Inflammatory macrophage treated with lipopolysaccharide for 1 hour (primary cell): ENCODE measurements at regions not wholly inside any gene's neighbourhood (a gene's known extent, or its start where the extent isn't known, plus 50 kb on each side); places are given as distances from the start of the nearest gene placed in this dataset.
"Not testable (repeated sequence)": the region's sequence is repeated elsewhere in the genome, so short reads cannot be mapped to it uniquely, and the experiment has no call there.

Experiments used
- DNase-seq, 2 donors: peaks; one replicate each; pipeline ENCODE4 v3.0.0-alpha.2; 2020 to 2022

DNA sequence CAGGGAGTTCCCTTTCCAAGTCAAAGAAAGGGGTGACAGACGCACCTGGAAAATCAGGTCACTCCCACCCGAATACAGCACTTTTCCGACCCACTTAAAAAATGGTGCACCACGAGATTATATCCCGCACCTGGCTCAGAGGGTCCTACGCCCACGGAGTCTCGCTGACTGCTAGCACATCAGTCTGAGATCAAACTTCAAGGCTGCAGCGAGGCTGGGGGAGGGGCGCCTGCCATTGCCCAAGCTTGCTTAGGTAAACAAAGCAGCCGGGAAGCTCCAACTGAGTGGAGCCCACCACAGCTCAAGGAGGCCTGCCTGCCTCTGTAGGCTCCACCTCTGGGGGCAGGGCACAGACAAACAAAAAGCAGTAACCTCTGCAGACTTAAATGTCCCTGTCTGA lies 277.8 kb upstream of the ARHGAP42 start:
- not testable (repeated sequence) for DNase-seq

DNA sequence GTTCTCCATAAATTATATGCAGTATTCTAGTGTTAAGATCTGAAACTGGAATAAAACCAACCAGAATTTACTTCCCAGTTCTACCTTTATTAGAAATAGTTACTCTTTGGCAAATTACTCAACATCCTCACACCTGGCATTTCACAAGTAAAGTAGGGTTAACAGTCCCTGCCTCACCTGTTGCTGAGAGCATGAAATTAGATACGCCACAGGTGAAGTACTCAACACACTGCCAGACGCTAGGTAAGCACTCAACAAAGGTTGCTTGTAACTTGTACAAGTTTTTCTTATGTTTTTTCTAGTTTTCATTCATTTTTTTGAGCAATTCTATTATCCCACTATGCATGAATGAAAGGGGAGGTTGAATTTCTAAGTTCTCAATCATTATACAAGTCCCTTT lies 267.6 kb upstream of the ARHGAP42 start:
- no peak for DNase-seq

GRCh38 chr11:100434821-100435641 lies 252.1 kb upstream of the ARHGAP42 start:
- DNase-seq: no peak

DNA sequence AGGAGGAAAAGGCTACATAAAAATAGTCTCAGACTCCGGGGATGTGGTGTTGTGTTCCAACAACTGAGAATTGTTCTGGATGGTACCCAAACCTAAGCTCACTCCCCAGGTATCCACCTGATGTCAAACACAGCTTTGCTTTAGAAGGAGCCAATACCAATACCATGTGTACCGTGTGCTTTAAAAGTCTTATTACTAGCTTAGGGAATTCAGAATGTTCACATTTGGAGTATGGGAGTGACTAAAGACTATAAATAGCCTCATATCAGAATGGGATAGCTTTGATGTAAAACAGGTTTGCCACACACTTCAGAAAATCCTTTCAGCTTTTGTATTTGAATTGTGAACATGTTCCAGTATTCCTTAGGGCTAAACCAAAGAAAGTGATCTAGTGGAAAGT lies 248.7 kb upstream of the ARHGAP42 start:
- no peak for DNase-seq

DNA sequence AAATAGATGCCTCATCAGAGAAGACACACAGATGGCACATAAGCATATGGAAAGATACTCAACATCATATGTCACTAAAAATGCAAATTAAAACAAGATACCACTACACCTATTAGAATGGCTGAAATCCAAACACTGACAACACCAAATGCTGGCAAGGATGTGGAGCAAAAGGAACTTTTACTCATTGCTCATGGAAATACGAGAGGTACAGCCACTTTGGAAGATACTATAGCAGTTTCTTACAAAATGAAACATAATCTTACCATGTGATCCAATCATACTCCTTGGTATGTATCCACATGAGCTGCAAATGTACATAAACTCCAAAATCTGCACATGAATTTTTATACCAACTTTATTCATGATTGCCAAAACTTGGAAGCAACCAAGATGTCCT lies 246.0 kb upstream of the ARHGAP42 start:
- no peak for DNase-seq

DNA sequence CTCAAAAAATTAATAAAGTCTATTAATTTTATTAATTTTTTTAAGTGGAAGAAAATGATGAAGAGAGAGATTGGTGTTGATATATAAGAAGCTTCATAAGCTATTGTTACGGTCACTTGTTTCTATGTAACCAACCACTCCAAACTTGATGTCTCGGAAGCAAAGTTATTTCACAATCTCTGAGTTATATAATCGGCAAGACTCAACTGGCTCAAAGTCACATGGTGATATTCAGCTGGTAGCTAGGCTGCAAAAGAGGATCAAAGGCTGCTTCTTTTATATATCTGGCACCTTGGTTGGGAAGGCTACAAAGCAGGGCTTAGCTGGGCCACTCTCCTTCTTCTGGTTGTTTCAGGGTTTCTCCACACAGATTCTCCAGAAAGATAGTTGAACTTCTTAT lies 245.1 kb upstream of the ARHGAP42 start:
- DNase-seq: no peak

DNA sequence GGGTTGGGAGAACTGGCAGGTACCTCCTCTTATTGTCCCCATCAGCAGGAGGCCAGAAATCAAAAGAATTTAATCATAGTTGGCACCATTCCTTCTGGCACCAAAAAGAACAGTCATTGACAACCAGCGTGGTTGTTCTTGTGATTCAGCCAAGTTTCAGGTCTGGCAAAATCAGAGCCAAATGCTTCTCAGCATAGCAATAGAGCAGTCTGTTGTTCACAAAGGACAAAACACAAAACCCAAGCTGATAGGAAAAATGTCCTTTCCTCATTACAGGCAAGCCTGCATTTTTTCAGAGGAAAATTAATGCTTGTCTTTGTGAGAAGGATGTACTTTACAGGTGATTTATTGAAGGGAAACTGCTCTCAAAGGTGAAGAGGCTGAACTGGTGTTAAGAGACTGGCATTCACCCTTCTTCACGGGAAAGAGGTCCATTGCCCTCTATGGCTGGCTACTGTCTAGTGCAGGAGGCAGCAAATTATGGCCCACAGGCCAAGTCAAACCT lies 241.8 kb upstream of the ARHGAP42 start:
- DNase-seq: no peak

DNA sequence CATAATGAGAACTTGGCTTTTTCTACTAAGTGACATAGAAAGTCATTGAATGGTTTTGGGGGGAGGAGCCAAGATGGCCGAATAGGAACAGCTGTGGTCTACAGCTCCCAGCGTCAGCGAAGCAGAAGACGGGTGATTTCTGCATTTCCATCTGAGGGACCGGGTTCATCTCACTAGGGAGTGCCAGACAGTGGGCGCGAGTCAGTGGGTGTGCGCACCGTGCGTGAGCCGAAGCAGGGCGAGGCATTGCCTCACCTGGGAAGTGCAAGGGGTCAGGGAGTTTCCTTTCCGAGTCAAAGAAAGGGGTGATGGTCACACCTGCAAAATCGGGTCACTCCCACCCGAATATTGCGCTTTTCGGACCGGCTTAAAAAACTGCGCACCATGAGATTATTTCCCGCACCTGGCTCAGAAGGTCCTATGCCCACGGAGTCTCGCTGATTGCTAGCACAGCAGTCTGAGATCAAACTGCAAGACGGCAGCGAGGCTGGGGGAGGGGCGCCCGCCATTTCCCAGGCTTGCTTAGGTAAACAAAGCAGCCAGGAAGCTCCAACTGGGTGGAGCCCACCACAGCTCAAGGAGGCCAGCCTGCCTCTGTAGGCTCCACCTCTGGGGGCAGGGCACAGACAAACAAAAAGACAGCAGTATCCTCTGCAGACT lies 235.2 kb upstream of the ARHGAP42 start:
- not testable (repeated sequence) for DNase-seq

GRCh38 chr11:100459811-100460210 lies 227.3 kb upstream of the ARHGAP42 start:
- DNase-seq: no peak

GRCh38 chr11:100460426-100460825 lies 226.7 kb upstream of the ARHGAP42 start:
- DNase-seq: no peak

- no peak for DNase-seq
These were observed 219.1 kb upstream of the ARHGAP42 start for GRCh38 chr11:100467821-100468508.

GRCh38 chr11:100469835-100470234 lies 217.3 kb upstream of the ARHGAP42 start:
- DNase-seq: no peak

GRCh38 chr11:100472727-100473389 lies 214.2 kb upstream of the ARHGAP42 start:
- DNase-seq: no peak

DNA sequence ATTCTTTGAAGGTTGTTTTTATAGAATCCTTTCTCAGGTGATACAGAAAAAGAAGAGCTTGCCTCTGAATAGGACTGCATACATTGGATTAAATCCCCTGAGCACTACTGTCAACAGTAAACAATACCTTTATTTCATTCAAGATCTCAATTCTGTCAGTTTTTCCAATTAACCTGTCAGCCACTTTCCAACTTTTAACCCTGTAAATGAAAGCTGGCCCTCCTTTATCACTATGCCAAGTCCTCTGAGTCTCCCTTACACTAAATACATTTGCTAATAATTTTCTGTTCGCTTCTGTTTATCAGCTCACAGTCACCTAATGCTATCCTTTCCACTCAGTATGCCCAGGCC lies 213.7 kb upstream of the ARHGAP42 start:
- no peak for DNase-seq

DNA sequence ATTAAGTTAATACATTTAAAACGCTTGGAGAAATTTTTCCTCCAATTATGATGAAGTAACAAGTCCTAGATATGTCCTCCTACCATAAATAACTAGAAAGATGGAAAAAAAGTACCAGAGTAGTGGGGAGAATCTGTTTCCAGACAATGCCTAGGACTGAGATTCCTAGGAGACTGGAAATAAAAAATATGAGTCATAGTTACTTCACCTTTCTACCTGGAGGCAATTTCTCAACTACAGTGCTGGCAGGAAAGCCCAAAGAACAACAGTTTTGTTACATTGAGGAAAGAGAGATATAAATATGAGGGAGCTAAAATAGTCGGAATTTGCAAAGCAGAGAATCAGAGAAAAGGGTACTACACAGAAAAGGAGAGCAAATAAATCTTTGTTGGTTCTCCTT lies 202.1 kb upstream of the ARHGAP42 start:
- no peak for DNase-seq

DNA sequence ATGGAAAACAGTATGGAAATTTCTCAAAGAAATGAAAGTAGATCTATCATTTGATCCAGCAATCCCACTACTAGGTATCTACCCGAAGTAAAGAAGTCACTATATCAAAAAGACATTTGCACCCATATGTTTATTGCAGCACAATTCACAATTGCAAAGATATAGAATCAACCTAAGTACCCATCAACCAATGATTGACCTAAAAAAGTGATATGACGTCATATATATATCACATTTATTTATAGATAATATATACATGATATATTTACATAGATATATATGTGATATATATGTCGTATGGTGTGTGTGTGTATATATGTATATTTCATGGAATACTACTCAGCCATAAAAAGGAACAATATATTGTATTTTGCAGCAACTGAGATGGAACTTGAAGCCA lies 188.3 kb upstream of the ARHGAP42 start:
- no peak for DNase-seq

DNA sequence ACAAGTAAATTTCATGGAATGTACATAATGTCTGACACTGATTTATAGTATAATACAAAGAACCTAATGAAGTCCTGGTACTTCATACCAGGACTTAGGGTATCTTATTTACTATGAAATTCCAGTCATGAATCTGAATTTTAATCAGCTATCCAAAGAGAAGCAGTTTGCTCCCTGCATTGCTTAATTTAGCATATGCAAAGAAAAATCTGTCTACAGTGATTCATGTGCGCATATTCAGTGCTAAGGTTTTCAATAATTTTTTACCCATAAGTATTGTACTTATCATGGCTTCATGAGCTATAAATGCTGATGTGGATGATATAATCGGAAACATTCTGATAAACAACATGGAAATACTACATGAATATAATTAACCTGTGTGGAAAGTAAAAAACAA lies 185.6 kb upstream of the ARHGAP42 start:
- DNase-seq: no peak

DNA sequence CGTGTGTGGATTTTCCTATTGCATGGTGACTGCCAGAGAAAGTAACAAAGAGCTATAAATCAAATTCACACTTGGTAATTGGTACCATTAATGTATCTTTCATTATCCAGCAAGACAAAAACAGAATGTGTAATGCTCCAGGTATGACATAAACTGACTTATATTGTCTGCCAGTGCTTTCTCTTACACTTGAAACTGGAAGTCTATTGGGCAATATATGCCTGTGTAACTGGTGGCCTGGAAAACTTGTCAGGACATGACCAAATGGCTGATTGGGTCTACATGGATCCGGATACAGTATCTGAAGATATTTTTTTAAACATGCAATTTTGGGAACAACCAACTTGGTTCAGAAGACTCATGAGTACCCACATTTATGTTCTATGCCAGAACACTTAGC lies 174.6 kb upstream of the ARHGAP42 start:
- no peak for DNase-seq

DNA sequence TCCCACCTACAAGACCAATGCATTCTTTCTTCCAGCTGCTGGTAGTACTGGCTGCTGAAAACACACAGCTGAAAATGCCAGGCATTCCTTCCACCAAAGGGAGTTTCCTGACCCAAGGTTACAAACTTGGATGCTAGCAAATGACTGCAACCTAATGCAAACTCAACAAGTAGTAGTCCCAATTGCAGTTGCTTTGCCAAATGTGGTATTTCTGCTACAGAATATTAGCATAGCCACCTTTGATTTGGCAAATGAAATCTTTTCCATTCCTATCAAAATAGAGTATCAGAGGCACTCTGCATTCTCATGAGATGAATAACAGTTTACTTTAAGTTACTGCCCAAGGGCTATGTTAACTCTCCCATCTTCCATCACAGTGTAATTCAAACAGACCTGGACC lies 172.0 kb upstream of the ARHGAP42 start:
- DNase-seq: no peak

- DNase-seq: no peak
These were observed 161.9 kb upstream of the ARHGAP42 start for GRCh38 chr11:100525197-100525596.

DNA sequence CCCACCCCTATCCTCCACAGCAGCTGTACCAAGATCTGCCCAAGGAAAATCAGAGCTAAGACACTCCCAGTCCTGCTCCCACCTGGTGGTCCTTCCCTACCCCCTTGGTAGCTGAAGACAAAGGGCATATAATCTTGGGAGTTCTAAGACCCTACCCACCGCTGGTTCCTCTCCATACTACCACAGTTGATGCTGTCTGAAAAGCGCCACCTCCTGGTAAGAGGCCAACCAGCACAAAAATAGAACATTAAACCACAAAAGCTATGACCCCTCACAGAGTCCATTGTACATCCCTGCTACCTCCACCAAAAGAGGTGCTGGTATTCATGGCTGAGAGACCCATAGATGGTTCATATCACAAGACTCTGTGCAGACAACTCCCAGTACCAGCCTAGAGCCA lies 161.5 kb upstream of the ARHGAP42 start:
- DNase-seq: no peak

- no peak for DNase-seq
These were observed 158.1 kb upstream of the ARHGAP42 start for GRCh38 chr11:100528872-100529416.

DNA sequence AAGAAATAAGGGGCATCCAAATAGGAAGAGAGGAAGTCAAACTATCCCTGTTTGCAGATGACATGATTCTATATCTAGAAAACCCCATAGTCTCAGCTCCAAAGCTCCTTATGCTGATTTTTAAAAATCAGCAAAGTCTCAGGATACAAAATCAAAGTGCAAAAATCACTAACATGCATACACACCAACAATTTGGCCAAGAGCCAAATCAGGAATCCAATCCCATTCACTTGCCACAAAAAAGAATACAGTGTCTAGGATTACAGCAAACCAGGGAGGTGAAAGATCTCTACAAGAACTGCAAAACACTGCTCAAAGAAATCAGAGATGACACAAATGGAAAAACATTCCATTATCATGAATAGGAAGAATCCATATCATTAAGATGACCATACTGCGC lies 155.8 kb upstream of the ARHGAP42 start:
- DNase-seq: not testable (repeated sequence)
